Epithelial cell of proximal tubule (primary cell): ENCODE measurements at regions not wholly inside any gene's neighbourhood (a gene's known extent, or its start where the extent isn't known, plus 50 kb on each side); places are given as distances from the start of the nearest gene placed in this dataset.

Experiments
- DNase-seq: peaks from one replicate; pipeline ENCODE4 v3.0.0-alpha.2; 2011; ENCODE audit warnings: low read depth
- H3K4me3 ChIP-seq: 2 replicates; pipeline ENCODE4 v1.5.1; 2011; ENCODE audit warnings: low read depth, mild to moderate bottlenecking, low read length
- TF ChIP-seq, protein P1 (sequence below): conservative IDR thresholded peaks from 2 replicates; pipeline ENCODE4 v1.5.1; 2012; ENCODE audit warnings: low read depth, mild to moderate bottlenecking, low read length

- TF ChIP-seq, protein P1, sequence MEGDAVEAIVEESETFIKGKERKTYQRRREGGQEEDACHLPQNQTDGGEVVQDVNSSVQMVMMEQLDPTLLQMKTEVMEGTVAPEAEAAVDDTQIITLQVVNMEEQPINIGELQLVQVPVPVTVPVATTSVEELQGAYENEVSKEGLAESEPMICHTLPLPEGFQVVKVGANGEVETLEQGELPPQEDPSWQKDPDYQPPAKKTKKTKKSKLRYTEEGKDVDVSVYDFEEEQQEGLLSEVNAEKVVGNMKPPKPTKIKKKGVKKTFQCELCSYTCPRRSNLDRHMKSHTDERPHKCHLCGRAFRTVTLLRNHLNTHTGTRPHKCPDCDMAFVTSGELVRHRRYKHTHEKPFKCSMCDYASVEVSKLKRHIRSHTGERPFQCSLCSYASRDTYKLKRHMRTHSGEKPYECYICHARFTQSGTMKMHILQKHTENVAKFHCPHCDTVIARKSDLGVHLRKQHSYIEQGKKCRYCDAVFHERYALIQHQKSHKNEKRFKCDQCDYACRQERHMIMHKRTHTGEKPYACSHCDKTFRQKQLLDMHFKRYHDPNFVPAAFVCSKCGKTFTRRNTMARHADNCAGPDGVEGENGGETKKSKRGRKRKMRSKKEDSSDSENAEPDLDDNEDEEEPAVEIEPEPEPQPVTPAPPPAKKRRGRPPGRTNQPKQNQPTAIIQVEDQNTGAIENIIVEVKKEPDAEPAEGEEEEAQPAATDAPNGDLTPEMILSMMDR: no peak
- no peak for DNase-seq
- H3K4me3 ChIP-seq: no peak overlapping the region
These were observed 98.9 kb downstream of the CYRIA start for GRCh38 chr2:16566701-16567100.

- TF ChIP-seq, protein P1: no peak
- DNase-seq: no peak
- H3K4me3 ChIP-seq: no peak overlapping the region
These were observed 100.2 kb downstream of the CYRIA start for GRCh38 chr2:16565481-16565880.

DNA sequence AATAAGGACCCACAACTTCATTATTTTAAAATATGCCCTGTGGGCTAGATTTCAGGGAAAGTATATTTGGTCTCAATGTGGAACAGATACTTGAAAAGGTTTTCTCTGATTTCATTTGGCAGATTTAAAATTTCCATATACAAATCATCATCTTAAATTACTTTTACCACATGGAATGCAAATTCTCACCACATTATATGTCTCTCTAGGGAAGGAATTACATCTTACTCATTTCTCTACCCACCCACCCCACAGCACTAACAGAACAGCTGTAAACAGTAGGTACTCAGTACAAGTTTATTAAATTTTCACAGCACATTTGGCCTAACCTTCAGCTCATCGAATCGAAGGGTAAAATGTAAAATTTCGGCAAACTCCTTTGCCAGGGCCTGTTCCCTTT is 104.0 kb downstream of the CYRIA start:
- DNase-seq: no peak
- H3K4me3 ChIP-seq: no peak overlapping the region
- TF ChIP-seq, protein P1: no peak

GRCh38 chr2:16561251-16561650 is 104.4 kb downstream of the CYRIA start:
- no peak overlapping the region for H3K4me3 ChIP-seq
- DNase-seq: no peak
- TF ChIP-seq, protein P1: no peak

- TF ChIP-seq, protein P1: no peak
- no peak for DNase-seq
- no peak overlapping the region for H3K4me3 ChIP-seq
These were observed 106.2 kb downstream of the CYRIA start for GRCh38 chr2:16559278-16560067.

- no peak for DNase-seq
- TF ChIP-seq, protein P1: no peak
- no peak overlapping the region for H3K4me3 ChIP-seq
These were observed 111.5 kb downstream of the CYRIA start for GRCh38 chr2:16554060-16554583.

DNA sequence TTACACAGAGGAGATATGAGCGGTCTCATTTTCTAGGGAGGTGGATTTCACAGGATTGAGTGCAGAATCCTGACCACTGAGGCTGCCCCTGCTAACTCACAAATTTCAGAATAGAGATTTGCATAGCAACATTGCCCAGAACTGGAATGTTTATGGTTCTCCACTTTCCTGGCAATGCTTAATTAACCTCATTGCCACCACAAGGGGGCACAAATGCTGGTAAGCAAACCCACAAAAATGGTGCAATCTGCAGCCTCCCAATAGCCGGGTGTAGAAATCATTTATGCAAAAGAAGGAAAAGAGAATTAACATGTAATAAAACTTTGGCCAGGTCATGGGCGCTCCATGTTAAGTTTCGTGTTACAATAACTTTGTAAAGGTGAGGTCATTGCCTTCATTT is 112.4 kb downstream of the CYRIA start:
- no peak for DNase-seq
- H3K4me3 ChIP-seq: no peak overlapping the region
- TF ChIP-seq, protein P1: peak; percentile 81
